K562 (cell line): ENCODE measurements at regions not wholly inside any gene's neighbourhood (a gene's known extent, or its start where the extent isn't known, plus 50 kb on each side); places are given as distances from the start of the nearest gene placed in this dataset.

Experiments
- ATAC-seq: fragments of 200-7000 bp; cut with Tn5 transposase; 3 replicates; pipeline ENCODE4 v1.9.1; 2020; ENCODE audit warnings: moderate library complexity
- BruUV-seq: library from RNA; stranded (reverse); fragments of 400-500 nt; replicated peaks from 2 replicates; lab custom pipeline; 2021; lab: Mats Ljungman, UMichigan
- CTCF ChIA-PET: fragments of 300-600 bp; formaldehyde crosslinking; extraction: SDS; loops from one replicate; lab custom pipeline; 2021; ENCODE audit warnings: low intra/inter-chr PET ratio; lab: Yijun Ruan, JAX
- POLR2A ChIA-PET: fragments of 300-600, 350-650 bp; sonication (Branson Sonifier 250); formaldehyde crosslinking; extraction: SDS; loops from one replicate; lab custom pipeline; 2021; ENCODE audit warnings: antibody characterized with exemption, inconsistent platforms; lab: Yijun Ruan, JAX
- DNase-seq, 4 experiments: peaks; one replicate each; pipeline versions ENCODE4 v3.0.0 to v3.0.0-alpha.2; 2011 to 2018; ENCODE audit warnings: low spot score in 3 of 4, mixed read lengths in 3 of 4; ENCODE audit errors: extremely low read depth in 1 of 4
- FAIRE-seq: peaks from 2 replicates; lab custom pipeline; 2011; peaks lifted over from hg19 to GRCh38; lab: Jason Lieb, UNC
- H2AFZ ChIP-seq: 2 replicates; pipeline ENCODE4 v1.6.0; 2011; ENCODE audit warnings: low read depth, low read length, control low read depth, inconsistent platforms
- H3K27ac ChIP-seq: fragments of 200-600 bp; 3 replicates; pipeline ENCODE4 v1.8.0; 2011; ENCODE audit warnings: low read depth, mild to moderate bottlenecking, control low read depth, inconsistent platforms, low read length, moderate library complexity, mixed read lengths; ENCODE audit errors: extremely low read depth
- H3K27me3 ChIP-seq, 2 experiments: fragments of 300-600 bp in 1 of 2; 2 replicates in 1 of 2; 3 replicates in 1 of 2; pipeline versions ENCODE4 v1.6.0 to v1.8.0; 2011; ENCODE audit warnings: inconsistent platforms in 2 of 2, low read length in 2 of 2, mild to moderate bottlenecking in 1 of 2, mixed read lengths in 1 of 2, moderate library complexity in 1 of 2; ENCODE audit not compliant: control insufficient read depth in 2 of 2, insufficient read depth in 2 of 2
- H3K36me3 ChIP-seq: fragments of 300-600 bp; 3 replicates; pipeline ENCODE4 v1.8.0; 2011; ENCODE audit warnings: mild to moderate bottlenecking, low read length, inconsistent platforms; ENCODE audit not compliant: control insufficient read depth, insufficient read depth
- H3K4me1 ChIP-seq, 2 experiments: fragments of 200-600 bp in 1 of 2; replicated peaks in 1 of 2; 2 replicates in 1 of 2; 3 replicates in 1 of 2; pipeline versions ENCODE4 v1.5.1 to v1.8.0; 2011; ENCODE audit warnings: inconsistent platforms in 2 of 2, low read length in 2 of 2, mild to moderate bottlenecking in 1 of 2, mixed read lengths in 1 of 2, moderate library complexity in 1 of 2; ENCODE audit not compliant: control insufficient read depth in 2 of 2, insufficient read depth in 2 of 2
- H3K4me2 ChIP-seq: 2 replicates; pipeline ENCODE4 v1.6.1; 2011; ENCODE audit warnings: low read length, control low read depth, inconsistent platforms, mixed read lengths; ENCODE audit not compliant: insufficient read depth
- H3K4me3 ChIP-seq: fragments of 200-600 bp; sonication (generic), shearing (Covaris generic); 2 replicates; pipeline ENCODE4 v1.5.1; 2016; ENCODE audit warnings: control low read depth, inconsistent platforms
- H3K79me2 ChIP-seq: fragments of 200-600 bp; 3 replicates; pipeline ENCODE4 v1.8.0; 2011; ENCODE audit warnings: low read length, inconsistent platforms; ENCODE audit not compliant: control insufficient read depth, insufficient read depth
- H3K9ac ChIP-seq, 2 experiments: 2 replicates each; pipeline versions ENCODE4 v1.6.0 to v1.6.1; 2011; ENCODE audit warnings: low read depth in 2 of 2, low read length in 2 of 2, control low read depth in 1 of 2, inconsistent platforms in 1 of 2, mild to moderate bottlenecking in 1 of 2, mixed read lengths in 1 of 2; ENCODE audit not compliant: insufficient read depth in 1 of 2
- H3K9me1 ChIP-seq: one replicate; pipeline ENCODE4 v1.6.0; 2011; ENCODE audit warnings: inconsistent platforms, mild to moderate bottlenecking, low read length, moderate library complexity; ENCODE audit not compliant: control insufficient read depth, insufficient read depth
- H3K9me3 ChIP-seq: replicated peaks from 2 replicates; pipeline ENCODE4 v1.5.1; 2011; ENCODE audit warnings: low read depth, low read length, inconsistent platforms; ENCODE audit not compliant: control insufficient read depth, insufficient read depth
- H4K20me1 ChIP-seq: replicated peaks from 2 replicates; pipeline ENCODE4 v1.6.1; 2011; ENCODE audit warnings: low read length, inconsistent platforms, mixed read lengths; ENCODE audit not compliant: control insufficient read depth, insufficient read depth
- GABPB2 ChIP-seq: fragments of 250-450 bp; sonication (Bioruptor Pico); conservative IDR thresholded peaks from 2 replicates; pipeline ENCODE4 v1.5.1; 2021; ENCODE audit warnings: mild to moderate bottlenecking
- WGBS: fragments of 100-300 bp; shearing (Covaris generic); methylation state at CpG from one replicate; pipeline ENCODE4 v1.1.6; 2016; ENCODE audit warnings: low coverage, mixed read lengths; ENCODE audit not compliant: insufficient coverage; ENCODE audit errors: missing lambda C conversion rate; 5-methylcytosine and 5-hydroxymethylcytosine counted together
- in situ Hi-C: fragments of 300-500 bp; cut with MboI; formaldehyde crosslinking; loops from 4 replicates; pipeline ENCODE4 v1.15.0; 2018; ENCODE audit warnings: inconsistent platforms, mixed read lengths
- intact Hi-C: fragments of 100-400 bp; cut with micrococcal nuclease; formaldehyde crosslinking; loops from 2 replicates; pipeline ENCODE4 v1.14.2; 2022
- TF ChIP-seq, protein P1 (sequence below), 2 experiments: fragments of 450-650 bp; IDR thresholded peaks; 2 replicates each; pipeline ENCODE4 v1.6.1; 2016
- TF ChIP-seq, protein P2 (sequence below): fragments of 200-800 bp; sonication (Bioruptor generic); IDR thresholded peaks from 2 replicates; pipeline ENCODE4 v1.6.1; 2017; ENCODE audit warnings: missing genetic modification characterization, missing compliant biosample characterization

DNA sequence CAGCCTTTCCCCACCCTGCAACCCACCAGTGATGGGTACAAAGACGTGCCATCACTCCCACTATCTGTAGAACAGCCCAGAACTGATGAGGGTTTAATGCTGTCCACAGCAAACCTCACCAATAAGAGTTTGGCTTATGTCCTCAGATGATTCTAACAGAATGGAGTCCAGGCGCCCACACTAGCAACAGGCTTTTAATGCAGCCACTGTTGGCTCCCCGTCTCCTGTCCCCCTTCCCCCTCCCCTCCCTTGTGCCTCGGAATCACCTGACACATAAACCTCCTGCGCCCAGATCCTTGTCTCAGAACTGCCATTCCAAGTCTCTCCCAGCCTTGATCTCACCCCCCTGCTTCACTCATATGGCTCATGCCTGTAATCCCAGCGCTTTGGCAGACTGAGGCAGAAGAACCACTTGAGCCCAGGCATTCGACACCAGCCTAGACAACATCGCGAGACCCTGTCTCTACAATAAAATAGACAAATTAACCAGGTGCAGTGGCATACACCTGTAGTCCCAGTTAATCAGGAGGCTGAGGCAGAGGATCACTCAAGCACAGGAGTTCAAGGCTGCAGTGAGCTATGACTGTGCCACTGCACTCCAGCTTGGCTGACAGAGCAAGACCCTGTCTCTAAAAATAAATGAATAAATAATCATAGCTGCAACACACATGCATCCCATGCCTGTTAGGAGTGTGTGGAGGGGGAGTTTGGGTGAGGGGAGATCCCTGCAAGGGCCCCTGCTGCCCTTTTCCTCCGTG, 85.6 kb downstream of the SNX5 start:
- POLR2A ChIA-PET, result interaction anchor here (1.0 kb wide), 1 partner anchor 8 kb away, joined by 3 read pairs; no protein-coding TSS in a partner anchor
- no peak for DNase-seq

More for the DNA sequence above, 85.6 kb downstream of the SNX5 start:
- ATAC-seq (no peak; the same call in 2 of the 3 replicates), FAIRE-seq (no peak)
- Histone ChIP-seq H3K9me3 (no peaks in the 10 kb centered on the region), H3K9ac (no peak overlapping the region), H3K9me1 (no peaks in the 10 kb centered on the region), H2AFZ (no peak overlapping the region), H4K20me1 (no peaks in the 10 kb centered on the region), H3K79me2 (no peaks in the 10 kb centered on the region), H3K4me2 (no peak overlapping the region), H3K4me3 (no peak overlapping the region), H3K27ac (no peak overlapping the region), H3K27me3 (peaks cover 2 to 19% of the 10 kb centered on the region in 2 experiments; a peak in 3 of 5 replicates), H3K36me3 (no peaks in the 10 kb centered on the region), H3K4me1 (peaks cover 0 to 8% of the 10 kb centered on the region in 2 experiments; a peak in 2 of 5 replicates)
- intact Hi-C loops (no loop called here), in situ Hi-C loops (no loop called here)
- CTCF ChIA-PET, result no interaction called here
- 7% methylated on average over 8 of the region's 10 CpGs for WGBS
- BruUV-seq, result no TSS peak
- TF ChIP-seq, protein P1, sequence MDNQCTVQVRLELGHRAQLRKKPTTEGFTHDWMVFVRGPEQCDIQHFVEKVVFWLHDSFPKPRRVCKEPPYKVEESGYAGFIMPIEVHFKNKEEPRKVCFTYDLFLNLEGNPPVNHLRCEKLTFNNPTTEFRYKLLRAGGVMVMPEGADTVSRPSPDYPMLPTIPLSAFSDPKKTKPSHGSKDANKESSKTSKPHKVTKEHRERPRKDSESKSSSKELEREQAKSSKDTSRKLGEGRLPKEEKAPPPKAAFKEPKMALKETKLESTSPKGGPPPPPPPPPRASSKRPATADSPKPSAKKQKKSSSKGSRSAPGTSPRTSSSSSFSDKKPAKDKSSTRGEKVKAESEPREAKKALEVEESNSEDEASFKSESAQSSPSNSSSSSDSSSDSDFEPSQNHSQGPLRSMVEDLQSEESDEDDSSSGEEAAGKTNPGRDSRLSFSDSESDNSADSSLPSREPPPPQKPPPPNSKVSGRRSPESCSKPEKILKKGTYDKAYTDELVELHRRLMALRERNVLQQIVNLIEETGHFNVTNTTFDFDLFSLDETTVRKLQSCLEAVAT (IDR thresholded peaks at IDR 0.05), result no peak
- TF ChIP-seq GABPB2 (CRISPR knock-in tag), result no peak
- TF ChIP-seq, protein P2, sequence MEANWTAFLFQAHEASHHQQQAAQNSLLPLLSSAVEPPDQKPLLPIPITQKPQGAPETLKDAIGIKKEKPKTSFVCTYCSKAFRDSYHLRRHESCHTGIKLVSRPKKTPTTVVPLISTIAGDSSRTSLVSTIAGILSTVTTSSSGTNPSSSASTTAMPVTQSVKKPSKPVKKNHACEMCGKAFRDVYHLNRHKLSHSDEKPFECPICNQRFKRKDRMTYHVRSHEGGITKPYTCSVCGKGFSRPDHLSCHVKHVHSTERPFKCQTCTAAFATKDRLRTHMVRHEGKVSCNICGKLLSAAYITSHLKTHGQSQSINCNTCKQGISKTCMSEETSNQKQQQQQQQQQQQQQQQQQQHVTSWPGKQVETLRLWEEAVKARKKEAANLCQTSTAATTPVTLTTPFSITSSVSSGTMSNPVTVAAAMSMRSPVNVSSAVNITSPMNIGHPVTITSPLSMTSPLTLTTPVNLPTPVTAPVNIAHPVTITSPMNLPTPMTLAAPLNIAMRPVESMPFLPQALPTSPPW (CRISPR knock-in tag), result peak; percentile 21; the same call in 1 of the 2 replicates
- TF ChIP-seq, all 486 proteins: peak for 1
